ENCODE measurements at regions not wholly inside any gene's neighbourhood (a gene's known extent, or its start where the extent isn't known, plus 50 kb on each side); places are given as distances from the start of the nearest gene placed in this dataset.
"Not testable (repeated sequence)": the region's sequence is repeated elsewhere in the genome, so short reads cannot be mapped to it uniquely, and the experiment has no call there.

- H3K27ac Mint-ChIP-seq: no peak overlapping the region
- H3K4me1 Mint-ChIP-seq (ENCODE audit: low read depth in 2 of 2): no peaks in the 10 kb centered on the region
- no peaks in the 10 kb centered on the region for H3K36me3 Mint-ChIP-seq
- ATAC-seq: no peak
- no peak overlapping the region for H3K4me3 Mint-ChIP-seq
- no peak for DNase-seq (ENCODE audit: low spot score)
- no peaks in the 10 kb centered on the region for H3K9me3 Mint-ChIP-seq
- peaks cover 6 to 7% of the 10 kb centered on the region in 2 donors for H3K27me3 Mint-ChIP-seq
Observed at GRCh38 chr5:108467563-108467962, 85.7 kb upstream of the FBXL17 start.

GRCh38 chr5:108461628-108462367 lies 79.9 kb upstream of the FBXL17 start:
- no peak overlapping the region for H3K27ac Mint-ChIP-seq
- DNase-seq (ENCODE audit: low spot score): no peak
- ATAC-seq: no peak
- peaks cover 3 to 29% of the 10 kb centered on the region in 2 donors for H3K27me3 Mint-ChIP-seq
- no peaks in the 10 kb centered on the region for H3K9me3 Mint-ChIP-seq
- no peaks in the 10 kb centered on the region for H3K4me1 Mint-ChIP-seq (ENCODE audit: low read depth in 2 of 2)
- peaks cover 7% of the 10 kb centered on the region for H3K36me3 Mint-ChIP-seq
- H3K4me3 Mint-ChIP-seq: no peak overlapping the region

DNA sequence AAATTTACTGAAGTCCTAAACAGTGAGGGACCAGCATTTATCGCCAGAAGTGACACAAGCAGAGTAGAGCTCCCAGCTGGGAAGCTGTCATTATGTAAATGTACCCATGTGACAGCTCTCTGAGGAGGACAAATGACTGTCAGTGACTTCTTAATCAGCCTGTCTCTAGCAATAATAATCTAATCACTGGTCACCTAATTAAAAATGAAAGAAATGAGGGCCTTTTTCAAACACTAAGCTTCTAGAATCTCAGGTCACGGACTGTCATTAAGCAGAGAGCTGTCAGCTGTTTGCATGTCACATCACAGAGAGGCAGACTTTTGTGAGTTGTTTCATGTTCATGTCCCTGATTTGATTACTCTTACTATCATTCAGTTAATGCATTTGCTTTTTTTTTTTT lies 77.9 kb upstream of the FBXL17 start:
- Mint-ChIP-seq H3K4me3 (no peak overlapping the region), H3K27ac (no peak overlapping the region)
- no peak for ATAC-seq

GRCh38 chr5:108451269-108451668 lies 69.4 kb upstream of the FBXL17 start:
- Mint-ChIP-seq H3K36me3 (peaks cover 6% of the 10 kb centered on the region), H3K27me3 (peaks cover 3 to 8% of the 10 kb centered on the region in 2 donors), H3K9me3 (peaks cover 6% of the 10 kb centered on the region), H3K4me3 (no peak overlapping the region), H3K4me1 (ENCODE audit: low read depth in 2 of 2) (no peaks in the 10 kb centered on the region), H3K27ac (no peak overlapping the region)
- DNase-seq (ENCODE audit: low spot score): no peak
- ATAC-seq: no peak

More for the DNA sequence above, 77.9 kb upstream of the FBXL17 start:
- H3K4me1 Mint-ChIP-seq (ENCODE audit: low read depth in 2 of 2): no peaks in the 10 kb centered on the region
- peaks cover 13% of the 10 kb centered on the region for H3K36me3 Mint-ChIP-seq
- H3K9me3 Mint-ChIP-seq: no peaks in the 10 kb centered on the region
- no peak for DNase-seq (ENCODE audit: low spot score)
- H3K27me3 Mint-ChIP-seq: peaks cover 0 to 30% of the 10 kb centered on the region in 2 donors

DNA sequence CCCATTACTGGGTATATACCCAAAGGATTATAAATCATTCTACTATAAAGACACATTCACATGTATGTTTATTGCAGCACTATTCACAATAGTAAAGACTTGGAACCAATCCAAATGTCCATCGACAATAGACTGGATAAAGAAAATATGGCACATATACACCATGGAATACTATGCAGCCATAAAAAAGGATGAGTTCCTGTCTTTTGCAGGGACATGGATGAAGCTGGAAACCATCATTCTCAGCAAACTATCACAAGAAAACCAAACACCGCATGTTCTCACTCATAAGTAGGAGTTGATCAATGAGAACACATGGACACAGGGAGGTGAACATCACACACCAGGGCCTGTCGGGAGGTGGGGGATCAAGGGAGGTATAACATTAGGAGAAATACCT lies 62.2 kb upstream of the FBXL17 start:
- DNase-seq (ENCODE audit: low spot score); H3K36me3 Mint-ChIP-seq; ATAC-seq; H3K4me3 Mint-ChIP-seq; H3K4me1 Mint-ChIP-seq (ENCODE audit: low read depth in 2 of 2); H3K27ac Mint-ChIP-seq; H3K9me3 Mint-ChIP-seq: not testable (repeated sequence)
- H3K27me3 Mint-ChIP-seq: peaks cover 3 to 15% of the 10 kb centered on the region in 2 donors

GRCh38 chr5:108442063-108442651 lies 60.3 kb upstream of the FBXL17 start:
- ATAC-seq, H3K9me3 Mint-ChIP-seq: not testable (repeated sequence)

DNA sequence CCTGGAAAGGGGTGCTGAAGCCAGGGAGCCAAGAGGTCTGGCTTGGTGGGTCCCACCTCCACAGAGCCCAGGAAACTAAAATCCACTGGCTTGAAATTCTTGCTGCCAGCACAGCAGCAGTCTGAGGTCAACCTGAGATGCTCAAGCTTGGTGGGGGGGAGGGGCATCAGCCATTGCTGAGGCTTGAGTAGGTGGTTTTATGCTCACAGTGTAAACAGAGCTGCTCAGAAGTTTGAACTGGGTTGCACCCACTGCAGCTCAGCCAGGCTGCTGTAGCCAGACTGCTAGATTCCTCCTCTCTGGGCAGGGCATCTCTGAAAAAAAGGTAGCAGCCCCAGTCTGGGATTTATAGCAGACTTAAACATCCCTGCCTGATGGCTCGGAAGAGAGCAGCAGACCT lies 55.5 kb upstream of the FBXL17 start:
- ATAC-seq (no peak), DNase-seq (ENCODE audit: low spot score) (no peak)
- no peak overlapping the region for H3K27ac Mint-ChIP-seq
- no peaks in the 10 kb centered on the region for H3K4me1 Mint-ChIP-seq (ENCODE audit: low read depth in 2 of 2)
- no peak overlapping the region for H3K4me3 Mint-ChIP-seq
- H3K27me3 Mint-ChIP-seq: peaks cover 7 to 21% of the 10 kb centered on the region in 2 donors
- peaks cover 3% of the 10 kb centered on the region for H3K9me3 Mint-ChIP-seq
- no peaks in the 10 kb centered on the region for H3K36me3 Mint-ChIP-seq

More at GRCh38 chr5:108442063-108442651, 60.3 kb upstream of the FBXL17 start:
- H3K27ac Mint-ChIP-seq; H3K4me1 Mint-ChIP-seq (ENCODE audit: low read depth in 2 of 2); DNase-seq (ENCODE audit: low spot score); H3K4me3 Mint-ChIP-seq; H3K36me3 Mint-ChIP-seq: not testable (repeated sequence)
- peaks cover 3 to 21% of the 10 kb centered on the region in 2 donors for H3K27me3 Mint-ChIP-seq

- no peak for ATAC-seq
- Mint-ChIP-seq H3K27ac (no peak overlapping the region), H3K9me3 (peaks cover 3% of the 10 kb centered on the region), H3K27me3 (peaks cover 10 to 23% of the 10 kb centered on the region in 2 donors), H3K36me3 (no peaks in the 10 kb centered on the region), H3K4me3 (no peak overlapping the region), H3K4me1 (ENCODE audit: low read depth in 2 of 2) (no peaks in the 10 kb centered on the region)
- no peak for DNase-seq (ENCODE audit: low spot score)
Observed at GRCh38 chr5:108436696-108437095, 54.8 kb upstream of the FBXL17 start.

DNA sequence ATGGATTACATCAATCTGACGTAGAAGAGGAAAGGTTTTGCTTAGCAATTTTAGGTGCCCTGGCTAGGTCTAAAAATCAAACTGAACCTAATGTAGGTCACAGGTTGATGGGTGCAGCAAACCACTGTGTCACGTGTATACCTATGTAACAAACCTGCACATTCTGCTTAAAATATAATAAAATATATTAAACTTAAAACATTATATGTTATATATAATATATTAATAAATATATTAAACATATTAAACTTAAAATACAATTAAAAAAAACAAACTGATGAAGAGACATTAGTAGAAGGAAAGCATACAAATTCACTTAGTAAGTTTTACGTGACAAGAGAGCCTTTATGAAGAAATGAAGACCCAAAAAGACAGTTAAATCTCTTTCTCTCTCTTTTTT lies 51.7 kb upstream of the FBXL17 start:
- Mint-ChIP-seq H3K9me3 (no peaks in the 10 kb centered on the region), H3K4me1 (ENCODE audit: low read depth in 2 of 2) (no peaks in the 10 kb centered on the region), H3K27me3 (peaks cover 12 to 14% of the 10 kb centered on the region in 2 donors), H3K36me3 (no peaks in the 10 kb centered on the region), H3K27ac (no peak overlapping the region), H3K4me3 (no peak overlapping the region)
- DNase-seq (ENCODE audit: low spot score) (no peak), ATAC-seq (no peak)

DNA sequence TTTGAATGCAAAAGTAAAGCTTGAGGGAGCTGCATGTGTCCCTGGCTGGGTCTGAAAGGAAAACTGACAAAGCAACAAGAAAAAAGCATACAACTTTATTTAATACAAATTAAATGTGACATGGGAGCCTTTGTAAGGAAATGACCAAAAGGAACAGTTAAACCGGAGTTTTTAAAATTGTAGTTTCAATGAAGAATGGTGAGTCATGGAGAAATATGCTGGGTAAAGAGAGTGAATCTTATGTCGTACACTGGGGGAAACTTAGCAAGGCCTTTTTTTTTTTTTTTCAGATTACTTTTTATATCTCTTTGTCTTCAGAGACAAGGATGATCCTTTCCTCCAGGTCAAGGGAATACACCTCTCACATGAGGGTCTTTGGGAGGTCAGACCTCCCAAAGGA lies 50.1 kb upstream of the FBXL17 start:
- H3K4me3 Mint-ChIP-seq: no peak overlapping the region
- no peaks in the 10 kb centered on the region for H3K36me3 Mint-ChIP-seq
- peaks cover 15 to 21% of the 10 kb centered on the region in 2 donors for H3K27me3 Mint-ChIP-seq
- H3K4me1 Mint-ChIP-seq (ENCODE audit: low read depth in 2 of 2): no peaks in the 10 kb centered on the region
- H3K9me3 Mint-ChIP-seq: peaks cover 3% of the 10 kb centered on the region
- no peak for ATAC-seq
- no peak overlapping the region for H3K27ac Mint-ChIP-seq
- no peak for DNase-seq (ENCODE audit: low spot score)

Measured in natural killer cell treated with Interleukin-12 subunit alpha and Interleukin-12 subunit beta and Interleukin-15 and Interleukin-18, amount 100 ng/mL, for 72 hours (primary cell).